HFF-Myc (cell line): ENCODE measurements at regions not wholly inside any gene's neighbourhood (a gene's known extent, or its start where the extent isn't known, plus 50 kb on each side); places are given as distances from the start of the nearest gene placed in this dataset.

ENCODE experiments used
- DNase-seq: peaks from one replicate; pipeline ENCODE4 v3.0.0-alpha.2; 2011; ENCODE audit warnings: low read depth; ENCODE audit errors: extremely low read depth
- H3K4me3 ChIP-seq: replicated peaks from 2 replicates; pipeline ENCODE4 v1.5.1; 2011; ENCODE audit warnings: low read depth, mild to moderate bottlenecking, control low read depth, low read length
- CTCF ChIP-seq: IDR thresholded peaks from 2 replicates; pipeline ENCODE4 v1.5.1; 2012; ENCODE audit warnings: mild to moderate bottlenecking, low read depth, low read length, control low read depth; ENCODE audit errors: missing control alignments

GRCh38 chr11:19403196-19403895, 162.6 kb upstream of the E2F8 start:
- no peak for DNase-seq
- TF ChIP-seq CTCF = no peak
- H3K4me3 ChIP-seq = no peak overlapping the region

GRCh38 chr11:19400296-19400695, 159.6 kb upstream of the E2F8 start:
- no peak for TF ChIP-seq CTCF
- DNase-seq = no peak
- H3K4me3 ChIP-seq = no peak overlapping the region

- no peak overlapping the region for H3K4me3 ChIP-seq
- TF ChIP-seq CTCF = no peak
- peak; percentile 41 for DNase-seq
These were observed 158.2 kb upstream of the E2F8 start for GRCh38 chr11:19398772-19399527.

GRCh38 chr11:19398273-19398672, 157.5 kb upstream of the E2F8 start:
- no peak overlapping the region for H3K4me3 ChIP-seq
- TF ChIP-seq CTCF = no peak
- DNase-seq = no peak

- DNase-seq = no peak
- no peak overlapping the region for H3K4me3 ChIP-seq
- TF ChIP-seq CTCF = no peak
These were observed 154.3 kb upstream of the E2F8 start for GRCh38 chr11:19395050-19395449.

GRCh38 chr11:19394525-19395016, 153.8 kb upstream of the E2F8 start:
- no peak for DNase-seq
- TF ChIP-seq CTCF = no peak
- H3K4me3 ChIP-seq = no peak overlapping the region

GRCh38 chr11:19393941-19394340, 153.2 kb upstream of the E2F8 start:
- no peak overlapping the region for H3K4me3 ChIP-seq
- DNase-seq = no peak
- no peak for TF ChIP-seq CTCF
